ENCODE measurements at regions not wholly inside any gene's neighbourhood (a gene's known extent, or its start where the extent isn't known, plus 50 kb on each side); places are given as distances from the start of the nearest gene placed in this dataset.

DNA sequence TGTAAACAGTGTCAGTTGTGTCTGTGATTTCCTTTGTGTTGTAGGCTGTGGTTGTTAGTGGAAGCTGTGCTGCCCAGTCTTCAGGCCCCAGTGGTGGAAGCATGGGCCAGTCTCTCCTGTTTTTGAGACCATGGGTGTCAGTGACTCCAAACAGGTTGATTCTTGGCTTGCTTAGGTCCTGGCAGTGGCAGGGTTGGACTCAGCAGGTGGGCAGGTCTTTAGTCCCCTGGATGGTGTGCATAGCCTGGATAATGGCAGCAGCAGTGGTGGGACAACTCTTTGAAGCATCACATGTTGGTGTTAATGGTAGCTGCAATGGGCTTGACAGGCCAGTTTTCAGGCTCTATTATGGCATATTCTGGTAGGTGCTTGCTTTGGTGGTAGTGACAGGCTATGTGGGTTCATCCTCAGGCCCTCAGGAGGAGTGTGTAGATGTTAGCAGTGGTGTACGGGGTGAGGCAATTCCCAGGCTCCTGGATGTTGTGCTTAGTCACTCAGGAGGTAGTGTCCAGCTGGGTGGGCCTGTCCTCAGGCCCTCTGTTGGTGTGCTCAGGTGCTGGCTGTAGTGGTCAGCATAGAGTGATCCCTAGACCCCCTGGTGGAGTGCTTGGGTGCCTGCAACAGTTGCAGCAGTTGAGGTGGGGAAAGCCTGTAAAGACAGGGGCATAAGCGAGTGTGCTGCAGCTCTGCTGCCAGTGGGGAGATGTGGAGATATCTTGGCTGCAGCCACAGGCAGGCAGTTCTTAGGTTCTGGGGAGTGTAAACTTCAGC, 596.7 kb downstream of the PDCD6IP start:
- no peak overlapping the region for H3K4me3 ChIP-seq (replicated peaks in 1 of 2; ENCODE audit: low read depth in 2 of 2, low read length in 2 of 2)
- TF ChIP-seq, protein P1, sequence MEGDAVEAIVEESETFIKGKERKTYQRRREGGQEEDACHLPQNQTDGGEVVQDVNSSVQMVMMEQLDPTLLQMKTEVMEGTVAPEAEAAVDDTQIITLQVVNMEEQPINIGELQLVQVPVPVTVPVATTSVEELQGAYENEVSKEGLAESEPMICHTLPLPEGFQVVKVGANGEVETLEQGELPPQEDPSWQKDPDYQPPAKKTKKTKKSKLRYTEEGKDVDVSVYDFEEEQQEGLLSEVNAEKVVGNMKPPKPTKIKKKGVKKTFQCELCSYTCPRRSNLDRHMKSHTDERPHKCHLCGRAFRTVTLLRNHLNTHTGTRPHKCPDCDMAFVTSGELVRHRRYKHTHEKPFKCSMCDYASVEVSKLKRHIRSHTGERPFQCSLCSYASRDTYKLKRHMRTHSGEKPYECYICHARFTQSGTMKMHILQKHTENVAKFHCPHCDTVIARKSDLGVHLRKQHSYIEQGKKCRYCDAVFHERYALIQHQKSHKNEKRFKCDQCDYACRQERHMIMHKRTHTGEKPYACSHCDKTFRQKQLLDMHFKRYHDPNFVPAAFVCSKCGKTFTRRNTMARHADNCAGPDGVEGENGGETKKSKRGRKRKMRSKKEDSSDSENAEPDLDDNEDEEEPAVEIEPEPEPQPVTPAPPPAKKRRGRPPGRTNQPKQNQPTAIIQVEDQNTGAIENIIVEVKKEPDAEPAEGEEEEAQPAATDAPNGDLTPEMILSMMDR (IDR thresholded peaks at IDR 0.05; ENCODE audit: low read depth, low read length): no peak
- no peak for DNase-seq (ENCODE audit: low read depth in 2 of 2)

GRCh38 chr3:34396288-34396687, 597.9 kb downstream of the PDCD6IP start:
- TF ChIP-seq, protein P1 (IDR thresholded peaks at IDR 0.05; ENCODE audit: low read depth, low read length): no peak
- no peak for DNase-seq (ENCODE audit: low read depth in 2 of 2)
- no peak overlapping the region for H3K4me3 ChIP-seq (replicated peaks in 1 of 2; ENCODE audit: low read depth in 2 of 2, low read length in 2 of 2)

DNA sequence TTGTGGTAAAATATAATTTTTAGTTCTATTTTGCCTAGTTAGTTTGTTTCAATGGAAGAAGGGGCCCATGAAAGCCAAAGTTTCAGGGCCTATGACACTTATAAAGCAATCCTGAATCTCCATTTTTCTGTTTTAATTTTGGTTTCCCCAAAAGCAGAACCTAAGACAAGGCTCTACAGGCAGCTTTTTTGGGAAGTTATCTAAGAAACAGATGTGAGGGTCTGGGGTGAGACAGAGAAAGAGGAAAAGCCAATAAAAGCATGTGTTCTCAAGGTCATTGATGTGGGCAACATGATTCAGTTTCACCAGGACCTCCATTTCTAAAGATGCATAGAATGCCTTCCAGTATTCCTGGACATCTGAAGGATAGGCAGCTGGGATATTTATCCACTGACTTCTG, 598.5 kb downstream of the PDCD6IP start:
- no peak overlapping the region for H3K4me3 ChIP-seq (replicated peaks in 1 of 2; ENCODE audit: low read depth in 2 of 2, low read length in 2 of 2)
- TF ChIP-seq, protein P1 (IDR thresholded peaks at IDR 0.05; ENCODE audit: low read depth, low read length): no peak
- DNase-seq (ENCODE audit: low read depth in 2 of 2): no peak

GRCh38 chr3:34399401-34399800, 601.0 kb downstream of the PDCD6IP start:
- TF ChIP-seq, protein P1 (IDR thresholded peaks at IDR 0.05; ENCODE audit: low read depth, low read length): no peak
- DNase-seq (ENCODE audit: low read depth in 2 of 2): no peak
- no peak overlapping the region for H3K4me3 ChIP-seq (replicated peaks in 1 of 2; ENCODE audit: low read depth in 2 of 2, low read length in 2 of 2)

- no peak overlapping the region for H3K4me3 ChIP-seq (replicated peaks in 1 of 2; ENCODE audit: low read depth in 2 of 2, low read length in 2 of 2)
- TF ChIP-seq, protein P1 (IDR thresholded peaks at IDR 0.05; ENCODE audit: low read depth, low read length): no peak
- DNase-seq (ENCODE audit: low read depth in 2 of 2): no peak
These were observed 606.7 kb downstream of the PDCD6IP start for GRCh38 chr3:34405159-34405558.

- TF ChIP-seq, protein P1 (IDR thresholded peaks at IDR 0.05; ENCODE audit: low read depth, low read length): no peak
- no peak overlapping the region for H3K4me3 ChIP-seq (replicated peaks in 1 of 2; ENCODE audit: low read depth in 2 of 2, low read length in 2 of 2)
- DNase-seq (ENCODE audit: low read depth in 2 of 2): no peak
These were observed 608.9 kb downstream of the PDCD6IP start for GRCh38 chr3:34407281-34407680.

DNA sequence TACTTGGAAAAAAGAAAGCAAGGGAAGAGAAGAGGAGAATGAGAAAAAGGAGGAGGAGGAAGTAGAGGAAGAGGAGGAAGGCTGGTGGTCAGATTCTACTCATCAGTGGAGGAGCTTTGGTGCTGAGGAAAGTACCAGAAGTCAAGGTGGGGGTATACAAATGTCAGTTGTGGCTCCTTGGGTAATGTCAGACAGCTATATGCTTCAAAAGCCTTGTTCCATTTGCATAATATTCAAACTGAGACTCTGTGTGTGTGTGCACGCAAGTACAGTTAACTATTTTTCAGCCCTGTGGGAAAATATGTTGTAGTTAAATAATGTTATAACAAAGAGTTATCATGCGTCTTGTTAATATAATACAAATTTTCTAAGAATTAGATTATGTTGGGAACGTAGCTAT, 609.7 kb downstream of the PDCD6IP start:
- no peak for DNase-seq (ENCODE audit: low read depth in 2 of 2)
- TF ChIP-seq, protein P1 (IDR thresholded peaks at IDR 0.05; ENCODE audit: low read depth, low read length): no peak
- no peak overlapping the region for H3K4me3 ChIP-seq (replicated peaks in 1 of 2; ENCODE audit: low read depth in 2 of 2, low read length in 2 of 2)
